HG02642 (cell line): ENCODE measurements at regions not wholly inside any gene's neighbourhood (a gene's known extent, or its start where the extent isn't known, plus 50 kb on each side); places are given as distances from the start of the nearest gene placed in this dataset.

ENCODE experiments used
- ATAC-seq: cut with Tn5 transposase; IDR thresholded peaks from one replicate; pipeline ENCODE4 v1.9.1; 2021; ENCODE audit warnings: mild to moderate bottlenecking; ENCODE audit not compliant: unreplicated experiment, poor library complexity

GRCh38 chr7:22962775-22963350 is 51.1 kb downstream of the HYCC1 start:
- no peak for ATAC-seq

GRCh38 chr7:22958742-22959141 is 55.2 kb downstream of the HYCC1 start:
- no peak for ATAC-seq

GRCh38 chr7:22954251-22954650 is 59.7 kb downstream of the HYCC1 start:
- no peak for ATAC-seq

GRCh38 chr7:22952306-22953015 is 61.5 kb downstream of the HYCC1 start:
- no peak for ATAC-seq

- no peak for ATAC-seq
Measured at GRCh38 chr7:22949944-22950343, 64.0 kb downstream of the HYCC1 start.

- ATAC-seq: no peak
Measured at GRCh38 chr7:22949221-22949620, 64.7 kb downstream of the HYCC1 start.

GRCh38 chr7:22948770-22949169 is 65.2 kb downstream of the HYCC1 start:
- no peak for ATAC-seq

GRCh38 chr7:22945584-22945983 is 68.3 kb downstream of the HYCC1 start:
- ATAC-seq: no peak

- ATAC-seq: no peak
Measured at GRCh38 chr7:22944510-22944909, 69.4 kb downstream of the HYCC1 start.

- no peak for ATAC-seq
Measured at GRCh38 chr7:22944022-22944421, 69.9 kb downstream of the HYCC1 start.

GRCh38 chr7:22942191-22942590 is 71.7 kb downstream of the HYCC1 start:
- no peak for ATAC-seq

- no peak for ATAC-seq
Measured at GRCh38 chr7:22939842-22940241, 74.1 kb downstream of the HYCC1 start.

GRCh38 chr7:22937946-22938345 is 76.0 kb downstream of the HYCC1 start:
- ATAC-seq: no peak

- ATAC-seq: no peak
Measured at GRCh38 chr7:22936246-22936645, 77.7 kb downstream of the HYCC1 start.

GRCh38 chr7:22935269-22935668 is 78.7 kb downstream of the HYCC1 start:
- no peak for ATAC-seq

- no peak for ATAC-seq
Measured at GRCh38 chr7:22934473-22935065, 79.4 kb downstream of the HYCC1 start.

- no peak for ATAC-seq
Measured at GRCh38 chr7:22934023-22934422, 79.9 kb downstream of the HYCC1 start.

GRCh38 chr7:22932896-22933295 is 81.0 kb downstream of the HYCC1 start:
- no peak for ATAC-seq

GRCh38 chr7:22931011-22931410 is 82.9 kb downstream of the HYCC1 start:
- no peak for ATAC-seq

- no peak for ATAC-seq
Measured at GRCh38 chr7:22922307-22922706, 91.6 kb downstream of the HYCC1 start.

- ATAC-seq: no peak
Measured at GRCh38 chr7:22921386-22922086, 92.4 kb downstream of the HYCC1 start.
